ENCODE measurements at regions not wholly inside any gene's neighbourhood (a gene's known extent, or its start where the extent isn't known, plus 50 kb on each side); places are given as distances from the start of the nearest gene placed in this dataset.

GRCh38 chr2:172671501-172671900 is 64.1 kb upstream of the RAPGEF4 start:
- TF ChIP-seq EZH2 (IDR thresholded peaks at IDR 0.05; ENCODE audit: low read length) (no peak), CTCF (optimal IDR thresholded peaks at IDR 0.05 in 1 of 3, IDR thresholded peaks at IDR 0.05 in 1 of 3, conservative IDR thresholded peaks at IDR 0.05 in 1 of 3; ENCODE audit: extremely low read depth in 1 of 3, insufficient read depth in 2 of 3, low read length in 3 of 3) (no peak)
- Histone ChIP-seq H3K36me3 (ENCODE audit: control insufficient read depth in 2 of 2, extremely low read depth in 1 of 2, insufficient read depth in 2 of 2, low read length in 2 of 2) (no peaks in the 10 kb centered on the region), H3K79me2 (ENCODE audit: control insufficient read depth, insufficient read depth, low read length) (no peaks in the 10 kb centered on the region), H2AFZ (ENCODE audit: control insufficient read depth, low read length) (no peak overlapping the region), H4K20me1 (ENCODE audit: control insufficient read depth, extremely low read depth, insufficient read depth, low read length) (no peaks in the 10 kb centered on the region), H3K9ac (ENCODE audit: control insufficient read depth, extremely low read depth, insufficient read depth, low read length) (no peak overlapping the region), H3K4me3 (ENCODE audit: control insufficient read depth in 2 of 3, extremely low read depth in 1 of 3, insufficient read depth in 2 of 3, low read depth in 1 of 3, low read length in 3 of 3) (no peak overlapping the region), H3K4me1 (ENCODE audit: control insufficient read depth, extremely low read depth, insufficient read depth, low read length) (peaks cover 8% of the 10 kb centered on the region), H3K9me3 (ENCODE audit: control insufficient read depth, low read depth, low read length) (no peaks in the 10 kb centered on the region), H3K27ac (ENCODE audit: control insufficient read depth, insufficient read depth, low read length) (no peak overlapping the region), H3K9me1 (ENCODE audit: control insufficient read depth, extremely low read depth, insufficient read depth, low read length) (no peaks in the 10 kb centered on the region), H3K27me3 (ENCODE audit: control insufficient read depth, extremely low read depth, insufficient read depth, low read length) (no peaks in the 10 kb centered on the region), H3K4me2 (ENCODE audit: control insufficient read depth, extremely low read depth, insufficient read depth, low read depth, low read length) (no peak overlapping the region)
- DNase-seq (ENCODE audit: low read depth, low spot score) (no peak), FAIRE-seq (no peak)
- dilution Hi-C loops (cut with MboI; ENCODE audit: extremely low pct_ligation_motif_present, low sequenced_read_pairs): no loop called here

- Histone ChIP-seq H3K4me3 (ENCODE audit: control insufficient read depth in 2 of 3, extremely low read depth in 1 of 3, insufficient read depth in 2 of 3, low read depth in 1 of 3, low read length in 3 of 3) (no peak overlapping the region), H3K4me2 (ENCODE audit: control insufficient read depth, extremely low read depth, insufficient read depth, low read depth, low read length) (no peak overlapping the region), H3K9ac (ENCODE audit: control insufficient read depth, extremely low read depth, insufficient read depth, low read length) (no peak overlapping the region), H3K9me3 (ENCODE audit: control insufficient read depth, low read depth, low read length) (no peaks in the 10 kb centered on the region), H3K79me2 (ENCODE audit: control insufficient read depth, insufficient read depth, low read length) (no peaks in the 10 kb centered on the region), H3K4me1 (ENCODE audit: control insufficient read depth, extremely low read depth, insufficient read depth, low read length) (peaks cover 11% of the 10 kb centered on the region), H3K9me1 (ENCODE audit: control insufficient read depth, extremely low read depth, insufficient read depth, low read length) (no peaks in the 10 kb centered on the region), H3K27me3 (ENCODE audit: control insufficient read depth, extremely low read depth, insufficient read depth, low read length) (no peaks in the 10 kb centered on the region), H2AFZ (ENCODE audit: control insufficient read depth, low read length) (no peak overlapping the region), H3K36me3 (ENCODE audit: control insufficient read depth in 2 of 2, extremely low read depth in 1 of 2, insufficient read depth in 2 of 2, low read length in 2 of 2) (no peaks in the 10 kb centered on the region), H4K20me1 (ENCODE audit: control insufficient read depth, extremely low read depth, insufficient read depth, low read length) (no peaks in the 10 kb centered on the region), H3K27ac (ENCODE audit: control insufficient read depth, insufficient read depth, low read length) (no peak overlapping the region)
- no peak for DNase-seq (ENCODE audit: low read depth, low spot score)
- TF ChIP-seq CTCF (optimal IDR thresholded peaks at IDR 0.05 in 1 of 3, IDR thresholded peaks at IDR 0.05 in 1 of 3, conservative IDR thresholded peaks at IDR 0.05 in 1 of 3; ENCODE audit: extremely low read depth in 1 of 3, insufficient read depth in 2 of 3, low read length in 3 of 3): no peak
- TF ChIP-seq EZH2 (IDR thresholded peaks at IDR 0.05; ENCODE audit: low read length): no peak
- FAIRE-seq: peak; percentile 41
- dilution Hi-C loops (cut with MboI; ENCODE audit: extremely low pct_ligation_motif_present, low sequenced_read_pairs): no loop called here
Observed at GRCh38 chr2:172672114-172672513, 63.5 kb upstream of the RAPGEF4 start.
